IMR-90 (cell line): ENCODE measurements at regions not wholly inside any gene's neighbourhood (a gene's known extent, or its start where the extent isn't known, plus 50 kb on each side); places are given as distances from the start of the nearest gene placed in this dataset.

Source experiments
- ATAC-seq: fragments of 200-7000 bp; cut with Tn5 transposase; 2 replicates; pipeline ENCODE4 v1.9.1; 2020; ENCODE audit warnings: low read depth, mild to moderate bottlenecking, moderate library complexity
- BruUV-seq: library from RNA; stranded (reverse); fragments of 400-500 nt; replicated peaks from 2 replicates; lab custom pipeline; 2021; lab: Mats Ljungman, UMichigan
- CTCF ChIA-PET: fragments of 300-600 bp; formaldehyde crosslinking; extraction: SDS; loops from one replicate; lab custom pipeline; 2021; ENCODE audit warnings: antibody characterized with exemption; lab: Yijun Ruan, JAX
- POLR2A ChIA-PET: fragments of 300-600 bp; sonication (Branson Sonifier 250); formaldehyde crosslinking; loops from one replicate; lab custom pipeline; 2022; ENCODE audit warnings: antibody characterized with exemption; ENCODE audit not compliant: unreplicated experiment; lab: Charles Lee
- DNase-seq: peaks from one replicate; pipeline ENCODE4 v3.0.0; 2013
- H2AFZ ChIP-seq: replicated peaks from 2 replicates; pipeline ENCODE3; 2013; ENCODE audit warnings: low read length, mild to moderate bottlenecking; ENCODE audit not compliant: poor library complexity
- H2AK5ac ChIP-seq: 2 replicates; pipeline ENCODE4 v1.6.1; 2013; ENCODE audit warnings: low read depth, low read length, inconsistent platforms
- H2AK9ac ChIP-seq: replicated peaks from 2 replicates; pipeline ENCODE3; 2013; ENCODE audit warnings: mild to moderate bottlenecking, low read depth, low read length, moderate library complexity; ENCODE audit not compliant: poor library complexity
- H2BK120ac ChIP-seq: 2 replicates; pipeline ENCODE4 v1.6.1; 2013; ENCODE audit warnings: low read depth, low read length, inconsistent platforms
- H2BK15ac ChIP-seq: 3 replicates; pipeline ENCODE4 v1.6.1; 2013; ENCODE audit warnings: low read depth, low read length, inconsistent platforms
- H2BK20ac ChIP-seq: 2 replicates; pipeline ENCODE4 v1.6.1; 2013; ENCODE audit warnings: low read depth, mild to moderate bottlenecking, inconsistent platforms, low read length, moderate library complexity
- H2BK5ac ChIP-seq: 2 replicates; pipeline ENCODE4 v1.6.1; 2013; ENCODE audit warnings: mild to moderate bottlenecking, low read depth, low read length, inconsistent platforms; ENCODE audit not compliant: poor library complexity, severe bottlenecking
- H3K14ac ChIP-seq: replicated peaks from 2 replicates; pipeline ENCODE4 v1.6.1; 2013; ENCODE audit warnings: low read depth, low read length, inconsistent platforms
- H3K18ac ChIP-seq: 2 replicates; pipeline ENCODE4 v1.6.1; 2013; ENCODE audit warnings: low read depth, low read length, control low read depth
- H3K23ac ChIP-seq: 2 replicates; pipeline ENCODE4 v1.6.1; 2013; ENCODE audit warnings: low read depth, low read length, inconsistent platforms
- H3K27ac ChIP-seq: 2 replicates; pipeline ENCODE4 v1.5.1; 2013; ENCODE audit warnings: mild to moderate bottlenecking, control low read depth, low read length; ENCODE audit not compliant: insufficient read depth
- H3K27me3 ChIP-seq: 2 replicates; pipeline ENCODE4 v1.6.1; 2013; ENCODE audit warnings: low read length; ENCODE audit not compliant: control insufficient read depth, insufficient read depth
- H3K36me3 ChIP-seq: 2 replicates; pipeline ENCODE4 v1.6.1; 2013; ENCODE audit warnings: low read length, mixed read lengths; ENCODE audit not compliant: control insufficient read depth, insufficient read depth
- H3K4ac ChIP-seq: 2 replicates; pipeline ENCODE4 v1.6.1; 2013; ENCODE audit warnings: low read depth, low read length, inconsistent platforms
- H3K4me1 ChIP-seq: 2 replicates; pipeline ENCODE4 v1.6.1; 2013; ENCODE audit warnings: low read length, mixed read lengths; ENCODE audit not compliant: control insufficient read depth, insufficient read depth
- H3K4me2 ChIP-seq: 2 replicates; pipeline ENCODE4 v1.6.1; 2013; ENCODE audit warnings: low read depth, mild to moderate bottlenecking, control low read depth, low read length, moderate library complexity
- H3K4me3 ChIP-seq: 2 replicates; pipeline ENCODE4 v1.5.1; 2013; ENCODE audit warnings: low read depth, mild to moderate bottlenecking, control low read depth, low read length, moderate library complexity; ENCODE audit not compliant: insufficient read depth
- H3K56ac ChIP-seq: 2 replicates; pipeline ENCODE4 v1.6.1; 2013; ENCODE audit warnings: low read length, inconsistent platforms; ENCODE audit not compliant: insufficient read depth; ENCODE audit errors: extremely low read depth
- H3K79me1 ChIP-seq, 2 experiments: 2 replicates each; pipeline ENCODE4 v1.6.1; 2013; ENCODE audit warnings: low read length in 2 of 2, inconsistent platforms in 1 of 2, low read depth in 1 of 2
- H3K9ac ChIP-seq: 2 replicates; pipeline ENCODE4 v1.6.1; 2013; ENCODE audit warnings: low read depth, low read length, control low read depth
- H3K9me1 ChIP-seq: 2 replicates; pipeline ENCODE4 v1.6.1; 2013; ENCODE audit warnings: low read length, inconsistent platforms; ENCODE audit not compliant: insufficient read depth
- H3K9me3 ChIP-seq: 2 replicates; pipeline ENCODE4 v1.6.1; 2013; ENCODE audit warnings: low read length; ENCODE audit not compliant: control insufficient read depth, insufficient read depth
- H4K20me1 ChIP-seq: 2 replicates; pipeline ENCODE4 v1.6.1; 2013; ENCODE audit warnings: low read length, inconsistent platforms; ENCODE audit not compliant: insufficient read depth
- H4K5ac ChIP-seq: 2 replicates; pipeline ENCODE4 v1.6.1; 2013; ENCODE audit warnings: mild to moderate bottlenecking, low read depth, low read length, control low read depth
- H4K8ac ChIP-seq, 2 experiments: 2 replicates each; pipeline ENCODE4 v1.6.1; 2013; ENCODE audit warnings: low read depth in 2 of 2, low read length in 2 of 2, control low read depth in 1 of 2, inconsistent platforms in 1 of 2
- H4K91ac ChIP-seq: 2 replicates; pipeline ENCODE4 v1.6.1; 2013; ENCODE audit warnings: low read depth, low read length, inconsistent platforms; ENCODE audit not compliant: insufficient read depth
- BHLHE40 ChIP-seq: fragments of 150-350 bp; IDR thresholded peaks from 2 replicates; pipeline ENCODE4 v1.6.1; 2016; ENCODE audit warnings: mild to moderate bottlenecking, low read depth, low read length
- CHD1 ChIP-seq: IDR thresholded peaks from 2 replicates; pipeline ENCODE4 v1.6.1; 2012; ENCODE audit warnings: low read depth, low read length, improper control_type of control experiment
- CTCF ChIP-seq: conservative IDR thresholded peaks from 2 replicates; pipeline ENCODE4 v1.5.1; 2012; ENCODE audit warnings: mild to moderate bottlenecking, low read depth, low read length, improper control_type of control experiment
- ELK1 ChIP-seq: fragments of 150-350 bp; IDR thresholded peaks from 2 replicates; pipeline ENCODE4 v1.6.1; 2016; ENCODE audit warnings: low read depth, mild to moderate bottlenecking, low read length, moderate library complexity, borderline replicate concordance
- FOS ChIP-seq: fragments of 150-350 bp; IDR thresholded peaks from 2 replicates; pipeline ENCODE4 v1.6.1; 2016; ENCODE audit warnings: low read depth, low read length
- MAFK ChIP-seq: IDR thresholded peaks from 2 replicates; pipeline ENCODE4 v1.6.1; 2012; ENCODE audit warnings: low read depth, low read length, improper control_type of control experiment
- MAZ ChIP-seq: IDR thresholded peaks from 2 replicates; pipeline ENCODE4 v1.6.1; 2012; ENCODE audit warnings: low read depth, mild to moderate bottlenecking, low read length, improper control_type of control experiment, moderate library complexity, borderline replicate concordance
- NFE2L2 ChIP-seq: fragments of 150-350 bp; IDR thresholded peaks from 2 replicates; pipeline ENCODE4 v1.6.1; 2016; ENCODE audit warnings: low read depth, mild to moderate bottlenecking, low read length
- POLR2A ChIP-seq: IDR thresholded peaks from 2 replicates; pipeline ENCODE4 v1.6.1; 2012; ENCODE audit warnings: mild to moderate bottlenecking, low read depth, low read length
- RAD21 ChIP-seq: IDR thresholded peaks from 2 replicates; pipeline ENCODE4 v1.6.1; 2012; ENCODE audit warnings: low read length, improper control_type of control experiment
- RCOR1 ChIP-seq: IDR thresholded peaks from 2 replicates; pipeline ENCODE4 v1.6.1; 2012; ENCODE audit warnings: mild to moderate bottlenecking, low read length, improper control_type of control experiment; ENCODE audit not compliant: insufficient replicate concordance
- RFX5 ChIP-seq: IDR thresholded peaks from 2 replicates; pipeline ENCODE4 v1.8.0; 2012; ENCODE audit warnings: low read depth, mild to moderate bottlenecking, low read length, moderate library complexity
- SMC3 ChIP-seq: fragments of 150-350 bp; IDR thresholded peaks from 2 replicates; pipeline ENCODE4 v1.6.1; 2016; ENCODE audit warnings: low read depth, mild to moderate bottlenecking, antibody characterized with exemption, low read length, moderate library complexity
- USF2 ChIP-seq: fragments of 150-350 bp; IDR thresholded peaks from 2 replicates; pipeline ENCODE4 v1.6.1; 2017; ENCODE audit warnings: mild to moderate bottlenecking, antibody characterized with exemption, low read length, low read depth
- WGBS, 2 experiments: methylation state at CpG; one replicate each; pipeline versions ENCODE4 v1.1.5 to v1.1.7; 2013; ENCODE audit warnings: missing lambda C conversion rate in 2 of 2; ENCODE audit not compliant: insufficient read length in 1 of 2; ENCODE audit errors: extremely low coverage in 2 of 2; 5-methylcytosine and 5-hydroxymethylcytosine counted together
- dilution Hi-C: fragments of 300-500 bp; cut with HindIII; formaldehyde crosslinking; loops from one replicate; pipeline ENCODE4 v1.14.3; 2018; ENCODE audit warnings: low sequenced_read_pairs; ENCODE audit not compliant: unreplicated experiment
- in situ Hi-C: fragments of 300-500 bp; cut with MboI; formaldehyde crosslinking; loops from 3 replicates; pipeline ENCODE4 v1.14.3; 2019; ENCODE audit warnings: low sequenced_read_pairs, inconsistent platforms, mixed read lengths
- intact Hi-C: fragments of 100-400 bp; cut with micrococcal nuclease; formaldehyde crosslinking; loops from 2 replicates; pipeline ENCODE4 v1.10.0; 2022

- Histone ChIP-seq H3K4me3 (no peak overlapping the region), H4K8ac (no peak overlapping the region), H3K27me3 (peaks cover 9% of the 10 kb centered on the region), H3K4ac (no peak overlapping the region), H2BK15ac (no peak overlapping the region), H2AK5ac (no peak overlapping the region), H3K9me3 (peaks cover 2% of the 10 kb centered on the region), H4K5ac (no peak overlapping the region), H3K36me3 (no peaks in the 10 kb centered on the region), H3K27ac (no peak overlapping the region), H2BK5ac (no peak overlapping the region), H4K20me1 (no peaks in the 10 kb centered on the region), H4K91ac (no peak overlapping the region), H2AFZ (no peak overlapping the region), H3K79me1 (no peaks in the 10 kb centered on the region), H3K23ac (no peak overlapping the region), H2BK120ac (no peak overlapping the region), H3K56ac (no peak overlapping the region), H3K4me1 (0 out of 2 replicates have a peak, but pooled peaks cover 2% of the 10 kb centered on the region), H3K14ac (no peak overlapping the region), H3K9me1 (no peaks in the 10 kb centered on the region; the same call in 1 of the 2 replicates), H3K9ac (no peak overlapping the region), H2AK9ac (no peak overlapping the region), H3K18ac (no peak overlapping the region), H3K4me2 (no peak overlapping the region), H2BK20ac (no peak overlapping the region)
- intact Hi-C loops, result loop anchor here (10.0 kb wide), 1 partner anchor 284 kb away; no protein-coding TSS in a partner anchor
- in situ Hi-C loops, result no loop called here
- ATAC-seq (no peak), DNase-seq (no peak)
- TF ChIP-seq RCOR1, result no peak
- no peak for TF ChIP-seq RFX5
- TF ChIP-seq MAZ, result no peak
- TF ChIP-seq NFE2L2, result no peak
- TF ChIP-seq CHD1, result no peak
- TF ChIP-seq ELK1, result no peak
- no peak for TF ChIP-seq POLR2A
- TF ChIP-seq FOS, result no peak
- no peak for TF ChIP-seq RAD21
- TF ChIP-seq SMC3, result no peak
- no peak for TF ChIP-seq CTCF
- no peak for TF ChIP-seq USF2
- TF ChIP-seq BHLHE40, result no peak
- no peak for TF ChIP-seq MAFK
- BruUV-seq, result no TSS peak
- ChIA-PET POLR2A (no interaction called here), CTCF (no interaction called here)
- dilution Hi-C loops, result no loop called here
- no CpG with 5 or more reads among the region's 7 CpGs for WGBS, 2 experiments
Observed at GRCh38 chr10:78660446-78661106, 408.2 kb upstream of the ZMIZ1 start.
